ENCODE measurements at regions not wholly inside any gene's neighbourhood (a gene's known extent, or its start where the extent isn't known, plus 50 kb on each side); places are given as distances from the start of the nearest gene placed in this dataset.

DNA sequence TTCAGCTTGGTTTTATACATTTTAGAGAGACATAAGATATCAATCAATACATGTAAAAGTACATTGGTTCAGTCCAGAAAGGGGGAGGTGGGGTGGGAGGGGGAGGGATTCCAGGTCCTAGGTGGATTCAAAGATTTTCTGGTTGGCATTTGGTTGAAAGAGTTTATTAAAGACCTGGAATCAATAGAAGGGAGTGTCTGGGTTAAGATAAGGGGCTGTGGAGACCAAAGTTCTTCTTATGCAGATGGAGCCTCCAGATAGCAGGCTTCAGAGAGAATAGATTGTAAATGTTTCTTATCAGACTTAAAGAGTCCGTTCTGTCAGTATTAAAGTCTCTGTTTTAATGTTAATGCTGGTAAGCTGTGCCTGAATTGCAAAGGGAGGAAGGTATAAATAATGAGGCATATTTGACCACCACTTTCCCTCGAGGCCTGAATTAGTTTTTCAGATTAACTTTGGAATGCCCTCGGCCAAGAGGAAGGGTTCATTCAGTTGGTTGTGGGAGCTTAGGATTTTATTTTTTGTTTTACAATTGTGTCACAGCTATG, 169.9 kb downstream of the AASDH start:
- TF ChIP-seq POLR2A (IDR thresholded peaks at IDR 0.05) (peak in 1 of 2 donors; percentile 21), CTCF (IDR thresholded peaks at IDR 0.05) (no peak)

All from Peyer's patch (tissue), 4 donors.